HG03280 (cell line): ENCODE measurements at regions not wholly inside any gene's neighbourhood (a gene's known extent, or its start where the extent isn't known, plus 50 kb on each side); places are given as distances from the start of the nearest gene placed in this dataset.
"Not testable (repeated sequence)": the region's sequence is repeated elsewhere in the genome, so short reads cannot be mapped to it uniquely, and the experiment has no call there.

ENCODE experiments used
- ATAC-seq: cut with Tn5 transposase; IDR thresholded peaks from one replicate; pipeline ENCODE4 v1.9.1; 2021; ENCODE audit warnings: mild to moderate bottlenecking, moderate library complexity; ENCODE audit not compliant: unreplicated experiment

DNA sequence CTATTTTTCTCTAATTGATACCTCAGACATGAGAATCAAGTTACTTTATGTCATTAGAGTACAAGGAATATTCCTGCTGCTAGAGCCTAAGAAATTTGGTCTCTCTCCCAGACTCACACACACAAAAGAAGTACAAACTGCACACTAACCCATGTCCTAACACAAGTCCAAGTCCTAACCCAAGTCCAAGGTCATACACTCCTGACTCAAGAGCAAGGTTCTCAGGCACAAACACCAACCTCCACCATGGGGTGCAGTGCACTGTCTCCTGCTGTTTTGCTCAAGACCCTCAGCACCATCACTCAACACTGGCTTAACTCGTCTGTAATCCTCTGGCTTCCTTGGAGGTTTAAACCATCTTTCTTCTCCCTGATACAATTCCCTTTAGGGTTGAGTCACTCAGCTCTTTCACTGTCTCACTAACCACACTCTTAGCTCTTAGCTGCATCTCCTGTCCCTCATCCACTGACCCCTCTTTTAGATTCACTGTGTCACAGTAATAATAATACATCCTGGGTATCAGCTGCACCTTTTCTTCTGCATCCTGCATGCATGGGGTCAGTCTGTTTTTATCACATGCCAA, 129.8 kb downstream of the BCL2L11 start:
- no peak for ATAC-seq

GRCh38 chr2:111251711-111252110, 131.0 kb downstream of the BCL2L11 start:
- ATAC-seq = no peak

GRCh38 chr2:111252436-111252835, 131.7 kb downstream of the BCL2L11 start:
- ATAC-seq = no peak

DNA sequence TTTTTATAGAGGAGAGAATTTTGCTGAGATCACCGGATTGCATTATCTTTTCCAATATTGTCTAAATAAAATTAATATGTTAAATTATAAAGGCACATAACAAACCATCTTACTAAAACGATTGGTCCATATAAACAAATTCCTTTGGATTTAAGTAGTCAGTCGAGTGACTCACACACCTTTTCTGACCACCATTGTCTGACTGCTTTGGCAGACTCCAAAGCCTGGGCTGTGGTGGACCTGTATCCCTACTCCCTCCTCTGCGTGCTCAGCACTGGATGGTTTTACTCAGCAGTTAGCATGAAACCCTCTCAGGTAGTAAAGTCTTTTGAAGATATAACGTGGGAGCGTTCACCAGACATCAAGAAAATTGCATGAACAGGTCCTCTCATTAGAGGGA, 134.2 kb downstream of the BCL2L11 start:
- ATAC-seq = not testable (repeated sequence)

DNA sequence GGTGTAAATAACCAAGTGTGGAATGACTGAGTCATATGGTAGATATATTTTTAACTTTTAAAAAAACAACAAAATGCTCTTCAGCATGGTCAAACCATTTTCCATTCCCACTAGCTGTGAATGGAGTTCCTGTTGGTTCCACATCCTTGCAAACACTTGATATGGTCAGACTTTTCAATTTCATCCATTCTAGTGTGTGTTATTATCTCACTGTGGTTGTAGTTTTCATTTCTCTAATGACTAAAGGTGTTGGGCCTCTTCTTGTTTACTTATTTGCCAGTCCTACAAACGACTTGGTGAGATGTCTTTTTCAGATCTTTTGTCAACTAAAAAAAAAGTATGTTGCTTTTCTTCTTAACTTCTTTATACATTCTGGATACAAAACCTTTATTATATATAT, 135.9 kb downstream of the BCL2L11 start:
- ATAC-seq = not testable (repeated sequence)

GRCh38 chr2:111257607-111258006, 136.9 kb downstream of the BCL2L11 start:
- not testable (repeated sequence) for ATAC-seq

- ATAC-seq = not testable (repeated sequence)
These were observed 137.6 kb downstream of the BCL2L11 start for GRCh38 chr2:111258318-111258717.

DNA sequence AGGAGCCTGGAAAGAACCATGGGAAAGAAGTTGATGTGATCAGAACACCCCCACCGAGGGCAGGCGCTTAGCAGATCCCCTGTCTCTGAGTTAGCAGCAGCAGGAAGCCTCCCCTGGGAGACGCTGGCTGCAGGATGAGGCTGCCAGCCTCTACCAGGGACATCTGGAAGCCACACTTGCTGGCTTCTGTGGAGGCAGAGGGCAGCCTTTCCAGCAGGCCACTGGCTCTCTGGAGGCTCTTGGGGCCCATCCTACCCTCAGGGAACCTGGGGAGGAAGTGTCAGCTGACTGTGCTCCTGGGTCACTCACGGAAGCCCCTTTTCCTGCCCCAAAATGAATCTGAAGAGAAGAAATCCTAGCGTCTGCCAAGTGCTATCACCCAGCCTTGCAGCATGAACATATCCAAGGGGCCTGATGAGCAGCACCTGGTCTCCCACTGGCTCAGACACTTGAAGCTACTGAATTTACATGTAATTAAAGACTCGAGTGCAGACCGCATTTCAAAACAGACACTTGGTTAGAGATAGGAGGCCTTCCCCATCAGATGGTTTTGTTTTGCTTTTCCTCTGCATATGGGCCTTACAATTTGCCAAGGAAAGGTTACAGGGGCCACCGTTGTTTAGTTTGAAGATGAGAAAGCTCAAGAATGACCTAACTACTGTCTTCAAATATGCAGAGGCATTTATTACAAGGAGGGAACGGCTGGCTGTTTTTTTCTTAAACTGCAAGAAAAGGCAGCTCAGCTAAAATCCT, 142.1 kb downstream of the BCL2L11 start:
- ATAC-seq = not testable (repeated sequence)

- not testable (repeated sequence) for ATAC-seq
These were observed 142.8 kb downstream of the BCL2L11 start for GRCh38 chr2:111263380-111264017.

- ATAC-seq = not testable (repeated sequence)
These were observed 144.2 kb downstream of the BCL2L11 start for GRCh38 chr2:111264956-111265355.

DNA sequence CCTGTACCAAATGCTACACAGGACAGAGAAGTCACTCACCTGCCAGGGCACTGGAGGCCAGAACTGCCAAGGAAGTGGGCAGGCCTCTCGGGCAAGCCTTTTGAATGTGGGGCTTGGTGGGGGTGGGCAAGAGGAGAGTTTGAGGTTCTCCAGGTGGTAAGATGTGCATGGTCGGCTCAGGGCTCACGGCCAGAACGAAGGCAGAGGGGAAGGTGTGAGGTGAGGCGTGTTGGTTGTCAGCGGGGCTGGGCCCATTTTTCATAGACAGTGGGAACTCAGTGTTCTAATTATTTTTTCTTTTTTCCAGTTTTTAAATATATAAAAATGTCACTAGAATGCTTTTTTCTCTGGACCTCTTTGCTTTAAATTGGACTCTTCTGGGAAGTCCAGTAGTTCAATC, 145.8 kb downstream of the BCL2L11 start:
- ATAC-seq = not testable (repeated sequence)

GRCh38 chr2:111267038-111267437, 146.3 kb downstream of the BCL2L11 start:
- ATAC-seq = not testable (repeated sequence)

DNA sequence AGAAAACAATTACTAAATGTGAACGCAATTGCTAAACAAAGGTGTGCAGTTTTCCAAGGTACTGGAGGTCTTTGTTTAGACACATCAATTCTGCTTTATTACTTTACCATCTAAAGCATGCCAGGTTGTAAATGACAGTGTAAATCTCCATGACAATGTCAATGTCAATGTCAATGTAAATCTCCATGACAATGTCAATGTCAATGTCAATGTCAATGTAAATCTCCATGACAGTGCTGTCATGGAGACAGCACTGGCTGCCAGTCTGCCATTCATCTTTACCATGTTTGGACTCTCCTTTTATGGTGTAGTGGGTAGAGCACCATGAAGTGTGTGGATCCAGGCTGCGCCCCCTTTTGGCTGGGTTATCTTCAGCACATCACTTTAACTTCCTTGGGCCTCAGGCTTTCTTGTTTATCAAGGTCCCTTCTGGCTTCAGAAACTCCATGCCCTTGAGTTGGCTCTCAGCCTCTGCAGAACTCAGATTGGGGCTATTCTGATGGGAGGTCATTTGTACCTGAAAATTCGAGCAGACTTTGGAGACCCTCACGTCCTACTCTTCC, 149.1 kb downstream of the BCL2L11 start:
- not testable (repeated sequence) for ATAC-seq

- ATAC-seq = not testable (repeated sequence)
These were observed 149.9 kb downstream of the BCL2L11 start for GRCh38 chr2:111270569-111270968.

GRCh38 chr2:111271647-111272304, 151.1 kb downstream of the BCL2L11 start:
- ATAC-seq = not testable (repeated sequence)

DNA sequence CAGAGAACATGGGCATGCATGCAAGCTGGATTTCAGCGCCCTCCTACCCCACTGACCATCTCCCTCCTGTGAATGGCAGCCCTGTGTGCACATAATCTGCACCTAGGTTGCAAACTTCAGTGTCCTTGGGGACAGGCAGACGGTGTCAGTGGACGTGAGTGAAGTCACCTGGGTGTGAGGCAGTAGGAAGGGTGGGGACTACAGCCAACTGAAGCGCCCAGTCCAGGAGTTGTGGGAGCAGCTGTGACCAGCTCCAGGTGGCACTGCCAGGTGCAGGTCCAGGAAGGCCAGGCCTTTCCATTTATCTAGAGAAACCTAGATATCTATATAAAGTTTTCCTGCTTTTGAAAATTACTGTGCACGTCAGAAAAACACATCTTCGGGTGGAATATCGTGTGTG, 152.3 kb downstream of the BCL2L11 start:
- ATAC-seq = not testable (repeated sequence)

DNA sequence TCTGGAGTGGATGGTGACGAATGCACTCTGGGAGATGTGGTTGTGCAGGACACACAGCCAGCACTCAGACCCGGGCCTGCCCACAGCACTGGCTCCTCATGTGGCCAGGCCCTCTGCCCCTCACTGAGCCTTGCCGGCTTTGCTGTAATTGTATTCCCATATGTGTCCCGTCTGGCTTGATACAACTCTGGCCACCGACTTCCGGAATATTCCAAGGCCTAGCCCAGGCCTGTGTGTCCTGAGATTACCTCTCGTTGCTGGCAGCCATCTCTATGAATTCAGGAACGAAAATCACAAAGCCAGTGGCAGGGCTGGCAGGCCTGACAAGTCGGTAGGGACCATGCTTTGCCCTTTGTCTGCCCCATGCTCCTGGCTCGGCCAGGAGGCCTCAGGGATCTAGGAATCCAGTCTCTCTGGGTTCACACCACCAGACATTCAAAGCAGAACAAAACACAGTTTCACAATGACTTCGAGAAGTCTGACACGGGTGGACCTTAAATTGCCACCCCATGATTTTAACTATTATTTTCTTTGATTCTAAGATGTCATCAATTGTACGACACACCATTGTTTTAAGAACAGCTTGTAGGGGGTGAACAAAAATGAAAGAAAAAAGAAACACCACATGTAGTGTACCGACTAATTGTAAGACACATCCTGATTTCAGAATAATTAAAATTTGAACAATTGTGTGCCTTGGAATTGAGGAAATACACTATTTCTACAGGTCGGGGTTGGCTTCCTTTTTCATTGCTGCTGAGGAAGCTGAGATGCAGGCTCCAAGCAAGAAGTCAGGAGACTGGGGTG, 154.5 kb downstream of the BCL2L11 start:
- not testable (repeated sequence) for ATAC-seq

DNA sequence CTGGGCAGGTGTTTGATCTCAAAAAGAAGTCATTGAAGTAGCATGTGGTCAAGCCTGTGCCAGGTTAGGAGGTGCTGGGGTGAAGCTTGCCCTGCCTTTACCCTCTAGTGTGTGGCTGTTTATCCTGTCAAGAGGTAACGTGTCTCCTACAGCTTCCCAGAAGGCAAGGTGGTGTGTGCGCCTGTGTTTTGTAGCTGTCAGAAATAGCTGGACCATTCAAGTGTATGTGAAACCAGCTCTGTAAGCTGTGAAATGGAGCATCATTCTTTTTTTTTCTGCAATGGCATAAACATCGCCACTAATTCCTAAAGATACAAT, 155.1 kb downstream of the BCL2L11 start:
- ATAC-seq = not testable (repeated sequence)

DNA sequence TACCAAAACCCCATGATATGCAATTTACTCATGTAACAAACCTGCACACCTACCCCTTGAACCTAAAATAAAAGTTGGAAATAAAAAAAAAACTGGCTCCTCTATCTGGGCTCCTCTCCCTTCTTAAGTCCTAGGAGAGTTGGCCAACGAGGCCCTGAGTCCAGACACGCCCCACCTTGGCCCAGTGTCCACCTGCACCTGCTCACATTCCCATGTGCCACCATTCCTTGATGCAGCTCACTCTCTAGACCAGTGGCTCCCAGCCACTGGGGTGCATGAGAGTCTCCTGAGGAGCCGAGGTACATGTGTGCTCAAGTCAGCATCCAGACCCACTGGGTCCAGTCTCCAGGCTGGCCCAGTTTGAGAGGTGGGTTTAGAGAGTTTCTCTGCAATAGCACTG, 157.4 kb downstream of the BCL2L11 start:
- not testable (repeated sequence) for ATAC-seq

GRCh38 chr2:111280709-111281286, 160.1 kb downstream of the BCL2L11 start:
- ATAC-seq = not testable (repeated sequence)
